T-cell (primary cell): ENCODE measurements at regions not wholly inside any gene's neighbourhood (a gene's known extent, or its start where the extent isn't known, plus 50 kb on each side); places are given as distances from the start of the nearest gene placed in this dataset.
"Not testable (repeated sequence)": the region's sequence is repeated elsewhere in the genome, so short reads cannot be mapped to it uniquely, and the experiment has no call there.

Experiments used
- ATAC-seq, 4 experiments: fragments of 200-7000 bp in 3 of 4; fragments of 150-1000 bp in 1 of 4; cut with Tn5 transposase; replicated peaks in 1 of 4; 1 replicate in 3 of 4; 2 replicates in 1 of 4; pipeline ENCODE4 v1.10.0; 2021; ENCODE audit warnings: moderate library complexity in 3 of 4, mild to moderate bottlenecking in 2 of 4, moderate number of reproducible peaks in 1 of 4
- CTCF ChIA-PET, 2 donors: fragments of 300-600 bp; sonication (Branson Sonifier 250); formaldehyde crosslinking; loops; one replicate each; lab custom pipeline; 2022; ENCODE audit warnings: antibody characterized with exemption in 2 of 2; lab: Charles Lee
- POLR2A ChIA-PET, 2 donors: fragments of 300-600 bp; sonication (Branson Sonifier 250); formaldehyde crosslinking; loops; one replicate each; lab custom pipeline; 2022; ENCODE audit warnings: antibody characterized with exemption in 2 of 2; lab: Charles Lee
- DNase-seq, 35 experiments: peaks; one replicate each; pipeline versions ENCODE4 v3.0.0 to v3.0.0-alpha.2; 2013 to 2023
- H3K27ac ChIP-seq: one replicate; pipeline ENCODE4 v1.5.1; 2013; ENCODE audit warnings: low read length
- H3K27me3 ChIP-seq, 2 experiments: replicated peaks in 1 of 2; 1 replicate in 1 of 2; 2 replicates in 1 of 2; pipeline versions ENCODE4 v1.6.1 to v1.7.0; 2013; ENCODE audit warnings: low read length in 1 of 2, mixed read lengths in 1 of 2; ENCODE audit not compliant: control insufficient read depth in 2 of 2, insufficient read depth in 2 of 2; ENCODE audit errors: extremely low read depth in 1 of 2
- H3K36me3 ChIP-seq, 2 donors: 1 replicate in 1 of 2; 2 replicates in 1 of 2; pipeline versions ENCODE4 v1.6.1 to v1.7.0; 2013; ENCODE audit warnings: low read length in 1 of 2; ENCODE audit not compliant: control insufficient read depth in 2 of 2, insufficient read depth in 1 of 2; ENCODE audit errors: extremely low read depth in 1 of 2
- H3K4me1 ChIP-seq, 2 experiments: 1 replicate in 1 of 2; 2 replicates in 1 of 2; pipeline versions ENCODE4 v1.6.1 to v1.7.0; 2013; ENCODE audit warnings: low read length in 2 of 2, mixed read lengths in 1 of 2; ENCODE audit not compliant: insufficient read depth in 2 of 2, control insufficient read depth in 1 of 2; ENCODE audit errors: extremely low read depth in 1 of 2
- H3K4me3 ChIP-seq, 2 donors: 1 replicate in 1 of 2; 2 replicates in 1 of 2; pipeline versions ENCODE4 v1.5.1 to v1.7.0; 2013; ENCODE audit warnings: mild to moderate bottlenecking in 2 of 2, low read length in 1 of 2, moderate library complexity in 1 of 2; ENCODE audit not compliant: control insufficient read depth in 1 of 2; ENCODE audit errors: extremely low read depth in 1 of 2
- H3K9me3 ChIP-seq: 2 replicates; pipeline ENCODE4 v1.7.0; 2013
- H3K27ac Mint-ChIP-seq, 2 donors: one replicate each; pipeline ENCODE4 v1.8.0; 2020 to 2021; ENCODE audit warnings: mild to moderate bottlenecking in 2 of 2, mixed read lengths in 2 of 2
- H3K27me3 Mint-ChIP-seq, 2 donors: one replicate each; pipeline ENCODE4 v1.8.0; 2021 to 2022; ENCODE audit warnings: mixed read lengths in 2 of 2
- H3K36me3 Mint-ChIP-seq: one replicate; pipeline ENCODE4 v1.8.0; 2021; ENCODE audit warnings: mixed read lengths
- H3K4me1 Mint-ChIP-seq, 3 donors: one replicate each; pipeline ENCODE4 v1.8.0; 2020 to 2022; ENCODE audit warnings: mixed read lengths in 3 of 3, mild to moderate bottlenecking in 1 of 3
- H3K4me3 Mint-ChIP-seq, 3 donors: one replicate each; pipeline ENCODE4 v1.8.0; 2020 to 2022; ENCODE audit warnings: mild to moderate bottlenecking in 3 of 3, mixed read lengths in 3 of 3, moderate library complexity in 3 of 3
- H3K9me3 Mint-ChIP-seq, 3 donors: one replicate each; pipeline ENCODE4 v1.8.0; 2020 to 2022; ENCODE audit warnings: mixed read lengths in 3 of 3
- WGBS: methylation state at CpG from one replicate; pipeline ENCODE4 v1.1.5; 2013; ENCODE audit warnings: missing lambda C conversion rate; ENCODE audit not compliant: insufficient coverage; 5-methylcytosine and 5-hydroxymethylcytosine counted together

DNA sequence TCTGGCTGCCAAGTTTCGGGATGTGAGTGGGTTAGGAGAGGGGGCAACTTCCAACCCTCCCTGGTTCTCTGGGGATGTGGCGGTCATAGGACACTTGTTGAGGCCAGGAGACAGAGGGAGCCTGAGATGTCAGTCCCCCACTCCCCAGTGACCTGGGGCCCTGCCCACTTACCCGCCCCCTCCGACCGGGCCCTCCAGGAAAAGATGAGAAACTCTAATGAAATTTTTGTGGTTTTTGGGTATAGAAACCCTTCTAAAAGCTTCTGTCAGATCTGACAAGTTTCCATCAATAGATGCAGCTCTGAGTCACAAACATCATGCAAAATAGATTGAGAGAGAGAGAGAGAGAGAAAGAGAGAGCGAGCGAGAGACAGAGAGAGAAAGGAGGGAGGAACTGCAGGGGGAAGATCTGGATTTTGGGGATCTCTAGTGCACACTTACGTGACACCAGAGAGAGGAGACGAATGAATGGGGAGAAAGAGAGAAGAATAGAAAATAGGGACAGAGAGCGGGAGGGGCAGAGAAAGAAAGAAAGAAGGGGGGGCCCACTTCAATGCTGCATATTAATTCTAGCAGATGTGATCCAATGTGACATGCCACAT, 94.0 kb downstream of the PTPRS start:
- H3K27ac Mint-ChIP-seq: no peak overlapping the region
- Histone ChIP-seq H3K27ac (no peak overlapping the region), H3K36me3 (no peaks in the 10 kb centered on the region), H3K9me3 (no peaks in the 10 kb centered on the region), H3K27me3 (peaks cover 0 to 29% of the 10 kb centered on the region in 2 experiments), H3K4me1 (no peaks in the 10 kb centered on the region), H3K4me3 (no peak overlapping the region)
- H3K36me3 Mint-ChIP-seq: no peaks in the 10 kb centered on the region
- WGBS: 43% methylated on average over 4 of the region's 10 CpGs
- ChIA-PET CTCF (no interaction called here), POLR2A (no interaction called here)
- no peaks in the 10 kb centered on the region for H3K9me3 Mint-ChIP-seq
- H3K27me3 Mint-ChIP-seq: peaks cover 0 to 13% of the 10 kb centered on the region in 2 donors
- H3K4me3 Mint-ChIP-seq: no peak overlapping the region
- H3K4me1 Mint-ChIP-seq: peaks cover 0 to 6% (median 0%) of the 10 kb centered on the region in 3 donors
- DNase-seq (no peak), ATAC-seq (no peak)

DNA sequence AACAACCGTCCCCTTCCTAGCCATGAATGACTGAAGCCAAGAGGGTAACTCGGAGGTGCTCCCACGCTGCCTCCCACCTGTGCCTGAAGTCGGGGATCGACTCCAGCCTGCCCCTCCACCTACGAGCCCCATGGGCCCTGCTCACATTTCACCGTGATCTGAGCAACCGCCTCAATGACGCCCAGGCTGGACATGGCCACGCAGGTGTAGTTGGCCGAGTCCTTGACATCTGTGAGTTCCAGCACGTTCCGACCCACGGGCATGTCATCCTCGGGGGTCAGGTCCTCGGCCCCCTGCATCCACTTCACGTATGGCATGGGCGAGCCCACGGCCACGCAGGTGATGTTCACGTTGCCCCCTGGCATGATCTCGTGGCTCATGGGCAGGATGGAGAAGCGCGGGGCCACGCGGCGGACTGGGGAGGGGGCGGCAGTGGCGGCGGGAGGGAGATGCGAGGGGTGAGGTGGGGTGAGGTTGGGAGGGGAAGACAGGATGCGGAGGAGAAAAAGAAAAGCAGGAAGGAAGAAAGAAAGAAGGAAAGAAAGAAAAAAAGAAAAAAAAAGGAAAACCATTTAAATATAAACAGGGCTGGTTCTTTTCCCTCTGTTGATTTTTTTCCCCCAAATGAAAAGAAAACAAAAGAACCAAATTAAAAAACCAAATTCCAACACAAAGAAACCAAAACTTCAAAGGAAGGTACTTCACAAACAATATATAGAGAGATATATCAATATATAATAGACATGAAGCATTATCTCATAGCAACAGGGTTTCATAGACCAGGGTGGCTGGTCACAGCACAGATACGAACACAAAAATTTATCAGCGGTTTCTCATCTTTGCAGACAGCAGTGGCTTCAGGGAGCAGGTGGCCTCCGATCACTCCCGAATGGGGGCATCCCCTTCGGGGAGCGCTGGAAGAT, 94.7 kb downstream of the PTPRS start:
- H3K4me3 Mint-ChIP-seq: no peak overlapping the region
- Histone ChIP-seq H3K4me1 (no peaks in the 10 kb centered on the region), H3K9me3 (no peaks in the 10 kb centered on the region), H3K4me3 (no peak overlapping the region), H3K36me3 (no peaks in the 10 kb centered on the region), H3K27ac (no peak overlapping the region), H3K27me3 (peaks cover 0 to 27% of the 10 kb centered on the region in 2 experiments)
- H3K9me3 Mint-ChIP-seq: no peaks in the 10 kb centered on the region
- ATAC-seq (no peak), DNase-seq (no peak)
- no peak overlapping the region for H3K27ac Mint-ChIP-seq
- WGBS: 90% methylated on average over 28 of the region's 38 CpGs
- peaks cover 0 to 13% of the 10 kb centered on the region in 2 donors for H3K27me3 Mint-ChIP-seq
- CTCF ChIA-PET: no interaction called here
- H3K4me1 Mint-ChIP-seq: peaks cover 0 to 6% (median 0%) of the 10 kb centered on the region in 3 donors
- no peaks in the 10 kb centered on the region for H3K36me3 Mint-ChIP-seq
- POLR2A ChIA-PET: no interaction called here

DNA sequence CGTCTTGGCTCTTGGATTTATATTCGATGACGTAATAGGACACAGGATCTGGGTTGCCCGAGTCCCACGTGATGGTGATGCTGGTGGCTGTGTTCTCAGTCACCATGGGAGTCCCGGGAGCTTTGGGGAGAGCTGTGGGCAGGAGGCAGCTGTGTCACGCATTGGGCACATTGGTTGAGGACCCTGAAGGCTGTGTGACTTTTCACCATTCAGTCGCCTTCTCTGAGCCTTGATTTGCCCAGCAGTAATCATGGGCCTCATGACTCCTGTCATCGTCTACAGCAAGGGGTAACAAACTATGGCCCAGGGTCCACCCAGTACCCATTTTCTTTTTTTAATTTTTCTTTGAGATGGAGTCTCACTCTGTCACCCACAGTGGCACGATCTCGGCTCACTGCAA, 96.3 kb downstream of the PTPRS start:
- H3K27ac ChIP-seq: no peak overlapping the region
- ATAC-seq (no peak), DNase-seq (no peak)
- peaks cover 0 to 19% of the 10 kb centered on the region in 2 donors for H3K27me3 Mint-ChIP-seq
- POLR2A ChIA-PET: no interaction called here
- no peaks in the 10 kb centered on the region for H3K36me3 ChIP-seq
- H3K4me1 Mint-ChIP-seq: peaks cover 0 to 6% (median 0%) of the 10 kb centered on the region in 3 donors
- no peaks in the 10 kb centered on the region for H3K9me3 ChIP-seq
- WGBS: 89% methylated on average over 10 of the region's 11 CpGs
- CTCF ChIA-PET: no interaction called here
- H3K9me3 Mint-ChIP-seq: no peaks in the 10 kb centered on the region
- H3K36me3 Mint-ChIP-seq: no peaks in the 10 kb centered on the region
- H3K4me1 ChIP-seq: no peaks in the 10 kb centered on the region
- H3K4me3 ChIP-seq: no peak overlapping the region
- peaks cover 0 to 23% of the 10 kb centered on the region in 2 experiments for H3K27me3 ChIP-seq
- no peak overlapping the region for H3K27ac Mint-ChIP-seq
- H3K4me3 Mint-ChIP-seq: no peak overlapping the region

DNA sequence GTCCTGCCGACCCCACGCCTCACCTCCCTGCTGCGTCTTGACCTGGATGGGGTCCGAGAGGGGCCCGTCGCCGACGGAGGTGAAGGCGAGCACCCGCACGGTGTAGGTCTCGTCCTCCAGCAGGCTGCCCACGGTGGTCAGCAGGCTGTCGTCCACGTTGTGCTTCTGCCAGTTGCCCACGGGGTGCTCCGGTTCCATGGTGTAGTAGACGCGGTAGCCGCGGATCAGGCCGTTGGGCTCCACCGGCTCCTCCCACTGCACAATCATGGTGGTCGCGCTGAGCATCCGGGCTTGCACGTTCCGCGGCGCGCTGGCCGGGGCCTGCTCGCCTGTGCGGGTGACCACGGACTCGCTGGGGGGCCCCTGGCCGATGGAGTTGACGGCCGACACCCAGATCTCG, 96.7 kb downstream of the PTPRS start:
- POLR2A ChIA-PET: no interaction called here
- ATAC-seq (no peak), DNase-seq (no peak)
- no peaks in the 10 kb centered on the region for H3K36me3 ChIP-seq
- CTCF ChIA-PET: no interaction called here
- no peak overlapping the region for H3K4me3 ChIP-seq
- Mint-ChIP-seq H3K27ac (no peak overlapping the region), H3K27me3 (peaks cover 0 to 20% of the 10 kb centered on the region in 2 donors), H3K4me1 (peaks cover 0 to 6% (median 0%) of the 10 kb centered on the region in 3 donors), H3K36me3 (no peaks in the 10 kb centered on the region), H3K9me3 (no peaks in the 10 kb centered on the region), H3K4me3 (no peak overlapping the region)
- no peaks in the 10 kb centered on the region for H3K9me3 ChIP-seq
- 96% methylated on average over 23 of the region's 40 CpGs for WGBS
- no peak overlapping the region for H3K27ac ChIP-seq
- H3K27me3 ChIP-seq: peaks cover 0 to 23% of the 10 kb centered on the region in 2 experiments
- no peaks in the 10 kb centered on the region for H3K4me1 ChIP-seq

DNA sequence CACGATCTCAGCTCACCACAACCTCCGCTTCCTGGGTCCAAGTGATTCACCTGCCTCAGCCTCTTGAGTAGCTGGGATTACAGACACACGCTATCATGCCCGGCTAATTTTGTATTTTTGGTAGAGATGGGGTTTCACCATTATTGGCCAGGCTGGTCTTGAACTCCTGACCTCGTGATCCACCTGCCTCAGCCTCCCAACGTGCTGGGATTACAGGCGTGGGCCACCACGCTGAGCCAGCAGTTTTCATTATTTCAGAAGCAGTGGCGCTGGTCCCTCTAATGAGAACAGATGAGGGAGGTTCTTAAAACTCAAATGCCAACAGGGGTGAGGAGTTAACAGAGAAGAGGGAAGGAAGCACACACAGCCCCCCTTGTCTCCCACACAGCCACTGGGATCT, 98.7 kb downstream of the PTPRS start:
- DNase-seq, H3K9me3 Mint-ChIP-seq, H3K27ac Mint-ChIP-seq, H3K9me3 ChIP-seq, H3K4me3 ChIP-seq, H3K27ac ChIP-seq, H3K4me1 Mint-ChIP-seq, CTCF ChIA-PET, H3K36me3 Mint-ChIP-seq, ATAC-seq, H3K4me3 Mint-ChIP-seq, H3K36me3 ChIP-seq, H3K4me1 ChIP-seq, POLR2A ChIA-PET: not testable (repeated sequence)
- WGBS: 80% methylated on average over 2 of the region's 9 CpGs
- H3K27me3 ChIP-seq: peaks cover 0 to 18% of the 10 kb centered on the region in 2 experiments
- H3K27me3 Mint-ChIP-seq: peaks cover 0 to 14% of the 10 kb centered on the region in 2 donors

DNA sequence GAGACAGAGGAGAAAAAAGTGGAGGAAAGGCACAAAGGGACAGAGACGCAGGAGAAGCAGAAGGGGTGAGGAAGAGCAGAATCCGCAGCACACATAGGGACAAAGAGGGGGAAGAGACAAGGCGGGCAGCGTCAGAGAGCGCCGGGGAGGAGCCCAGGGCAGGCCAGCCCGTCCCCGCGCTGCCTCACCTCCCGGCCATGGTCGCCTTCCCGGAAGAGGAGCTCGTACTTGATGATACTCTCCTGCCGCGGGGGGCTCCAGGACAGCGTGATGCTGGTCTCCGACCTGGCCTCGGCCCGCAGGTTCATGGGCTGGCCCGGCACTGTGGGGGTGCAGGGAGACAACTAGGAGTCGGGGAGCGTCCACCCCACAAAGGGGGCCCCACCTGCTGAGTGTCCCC, 100.6 kb downstream of the PTPRS start:
- Mint-ChIP-seq H3K4me1 (no peaks in the 10 kb centered on the region), H3K4me3 (no peak overlapping the region), H3K27ac (no peak overlapping the region), H3K27me3 (peaks cover 0 to 7% of the 10 kb centered on the region in 2 donors), H3K36me3 (no peaks in the 10 kb centered on the region), H3K9me3 (no peaks in the 10 kb centered on the region)
- H3K4me1 ChIP-seq: no peaks in the 10 kb centered on the region
- no peak for DNase-seq
- no peaks in the 10 kb centered on the region for H3K9me3 ChIP-seq
- WGBS: 94% methylated on average over 22 of the region's 22 CpGs
- no peak overlapping the region for H3K27ac ChIP-seq
- POLR2A ChIA-PET: no interaction called here
- no peak overlapping the region for H3K4me3 ChIP-seq
- no peak for ATAC-seq
- no peaks in the 10 kb centered on the region for H3K36me3 ChIP-seq
- CTCF ChIA-PET: no interaction called here
- peaks cover 0 to 6% of the 10 kb centered on the region in 2 experiments for H3K27me3 ChIP-seq
